Stimulated activated CD4-positive, alpha-beta T cell treated with anti-CD3 and anti-CD28 coated beads, Interleukin-15, amount 100 ng/mL, for 24 hours (primary cell): ENCODE measurements at regions not wholly inside any gene's neighbourhood (a gene's known extent, or its start where the extent isn't known, plus 50 kb on each side); places are given as distances from the start of the nearest gene placed in this dataset.

ENCODE experiments used
- DNase-seq: peaks from one replicate; pipeline ENCODE4 v3.0.0-alpha.2; 2020

DNA sequence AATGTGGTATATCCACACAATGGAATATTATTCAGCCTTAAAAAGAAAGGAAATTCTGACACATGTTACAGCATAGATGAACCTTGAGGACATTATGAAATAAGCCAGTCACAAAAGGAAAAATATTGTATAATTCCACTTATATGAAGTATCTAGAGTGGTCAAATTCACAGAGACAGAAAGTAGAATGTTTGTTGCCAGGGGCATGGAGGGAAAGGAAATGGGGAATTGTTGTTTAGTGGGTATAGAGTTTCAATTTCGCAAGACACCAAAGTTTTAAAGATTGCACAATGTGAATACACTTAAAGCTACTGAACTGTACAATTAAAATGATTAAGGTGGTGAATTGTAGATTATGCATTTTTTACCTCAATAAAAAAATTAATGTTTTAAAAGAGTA lies 92.9 kb downstream of the TXNL1 start:
- DNase-seq: no peak

DNA sequence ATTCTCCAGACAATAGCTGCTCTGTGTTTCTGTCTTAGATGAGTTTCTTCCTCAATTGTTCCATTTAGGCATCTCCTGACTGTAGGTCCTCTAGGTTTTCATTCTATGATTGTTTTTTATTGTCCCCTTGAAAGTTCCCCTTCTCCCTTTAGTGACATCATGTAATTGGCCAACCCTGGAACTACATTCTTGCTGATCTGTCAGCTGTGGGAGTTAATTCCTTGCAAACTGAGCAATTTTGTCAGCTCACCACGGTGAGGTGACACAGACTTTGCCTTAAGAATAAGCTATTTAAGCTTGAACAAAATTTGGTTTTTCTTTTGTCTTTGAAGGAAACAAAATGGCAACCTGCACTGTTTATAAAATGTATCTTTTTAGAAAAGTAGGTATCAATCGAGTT lies 95.9 kb downstream of the TXNL1 start:
- DNase-seq: no peak

DNA sequence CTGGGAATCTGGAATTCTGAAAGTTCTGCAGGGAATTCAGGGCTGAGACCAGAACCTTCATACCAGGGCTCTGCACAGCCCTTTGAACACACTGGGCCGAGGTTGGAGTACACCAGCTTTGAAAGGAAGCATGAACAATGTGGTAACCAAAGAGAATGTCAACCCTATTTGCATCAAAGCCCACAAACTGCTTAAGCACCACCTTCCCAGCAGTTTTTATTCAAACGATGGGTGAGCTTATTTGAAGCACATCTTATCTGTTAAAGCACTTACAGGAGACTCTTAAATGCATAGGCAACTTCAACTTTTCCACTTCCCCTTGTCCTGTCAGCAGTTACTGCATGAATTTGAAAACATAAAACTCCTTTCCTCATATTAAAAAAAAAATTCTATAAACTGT lies 96.6 kb downstream of the TXNL1 start:
- DNase-seq: no peak

GRCh38 chr18:56541340-56541739 lies 97.1 kb downstream of the TXNL1 start:
- no peak for DNase-seq

DNA sequence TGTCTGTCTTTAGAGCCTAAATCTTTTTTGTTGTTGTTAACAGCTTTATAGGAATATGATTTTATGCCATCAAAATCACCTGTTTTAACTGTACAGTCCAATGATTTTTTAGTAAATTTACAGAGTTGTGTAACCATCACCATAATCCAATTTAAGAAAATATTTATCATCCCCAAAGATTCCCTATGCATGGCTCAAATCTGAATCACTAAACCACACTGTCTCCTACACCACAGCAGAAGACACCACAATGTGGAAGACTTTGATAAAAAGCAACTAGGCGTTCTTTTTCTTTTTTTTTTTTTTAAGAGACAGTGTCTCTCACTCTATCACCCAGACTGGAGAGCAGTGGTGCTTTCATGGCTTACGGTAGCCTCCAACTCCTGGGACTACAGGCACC lies 99.6 kb downstream of the TXNL1 start:
- DNase-seq: no peak

DNA sequence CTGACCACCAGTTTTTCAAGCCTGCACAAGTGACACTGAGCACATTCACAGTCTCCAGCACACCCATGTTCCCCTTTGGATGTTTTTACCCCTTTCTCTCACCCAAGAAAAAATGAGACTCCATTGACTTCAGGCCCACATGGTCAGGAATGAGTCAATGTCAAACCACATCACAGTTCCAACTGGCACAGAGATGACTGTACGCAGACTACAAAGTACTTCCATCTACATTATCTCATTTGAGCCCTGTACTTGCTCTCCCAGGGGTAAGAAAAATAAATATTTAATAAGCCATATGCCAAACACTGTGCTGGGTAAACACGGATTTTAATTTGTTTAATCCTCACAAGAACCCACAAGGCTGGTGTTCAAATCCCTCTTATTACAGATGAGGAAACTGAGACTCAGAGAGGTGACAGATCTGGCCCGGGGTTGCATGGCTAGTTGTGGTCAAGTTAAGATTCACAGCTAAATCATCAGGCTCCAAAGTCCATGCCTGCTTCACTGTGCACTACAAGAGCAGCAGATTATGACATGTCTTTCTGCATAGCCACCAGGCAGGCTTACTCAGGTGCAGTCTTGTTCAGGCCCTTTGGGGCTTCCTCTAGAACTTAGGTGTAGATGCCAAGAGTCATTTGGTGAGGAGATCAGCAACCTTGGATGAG lies 106.1 kb downstream of the TXNL1 start:
- peak; percentile 25 for DNase-seq

DNA sequence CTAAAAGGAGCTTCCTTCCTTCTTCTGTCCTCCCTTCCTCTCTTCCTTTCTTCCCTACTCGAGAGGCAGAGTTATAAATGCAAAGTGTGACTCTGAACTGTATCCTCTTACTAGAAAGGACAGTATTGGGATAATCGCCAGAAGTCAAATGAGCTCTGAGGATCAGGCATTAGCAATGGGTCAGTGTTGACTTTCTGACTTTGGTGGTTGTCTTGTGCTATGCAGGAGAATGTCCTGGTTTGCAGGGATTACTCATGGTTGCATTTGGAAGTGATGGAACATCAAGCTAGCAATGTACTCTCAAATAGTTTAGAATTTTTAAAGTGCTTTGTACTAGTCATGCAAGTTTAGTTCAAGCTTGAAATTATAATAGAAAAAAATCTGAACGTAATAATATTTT lies 115.6 kb downstream of the TXNL1 start:
- DNase-seq: no peak

GRCh38 chr18:56521263-56521662 lies 117.1 kb downstream of the TXNL1 start:
- no peak for DNase-seq

GRCh38 chr18:56517761-56518160 lies 120.6 kb downstream of the TXNL1 start:
- DNase-seq: no peak

DNA sequence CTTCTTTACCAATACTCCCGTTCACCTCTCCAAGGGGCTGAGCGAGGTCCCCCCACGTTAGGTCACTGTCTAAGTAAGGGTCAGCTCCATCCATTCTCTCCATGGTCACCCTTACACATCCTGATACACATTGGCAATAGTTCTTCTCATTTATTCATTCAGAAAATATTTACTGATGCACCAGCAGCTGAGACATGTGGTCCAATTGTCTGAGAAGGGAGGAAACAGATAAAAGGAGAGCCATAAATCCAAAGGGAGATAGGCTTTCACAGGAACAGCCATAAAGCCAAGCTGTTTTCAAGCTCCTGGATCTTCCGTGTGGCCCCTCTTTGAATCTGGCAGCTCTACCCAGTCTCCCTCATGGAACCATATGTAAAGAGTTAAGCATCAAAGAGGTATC lies 121.2 kb downstream of the TXNL1 start:
- no peak for DNase-seq

GRCh38 chr18:56516789-56517188 lies 121.6 kb downstream of the TXNL1 start:
- no peak for DNase-seq

DNA sequence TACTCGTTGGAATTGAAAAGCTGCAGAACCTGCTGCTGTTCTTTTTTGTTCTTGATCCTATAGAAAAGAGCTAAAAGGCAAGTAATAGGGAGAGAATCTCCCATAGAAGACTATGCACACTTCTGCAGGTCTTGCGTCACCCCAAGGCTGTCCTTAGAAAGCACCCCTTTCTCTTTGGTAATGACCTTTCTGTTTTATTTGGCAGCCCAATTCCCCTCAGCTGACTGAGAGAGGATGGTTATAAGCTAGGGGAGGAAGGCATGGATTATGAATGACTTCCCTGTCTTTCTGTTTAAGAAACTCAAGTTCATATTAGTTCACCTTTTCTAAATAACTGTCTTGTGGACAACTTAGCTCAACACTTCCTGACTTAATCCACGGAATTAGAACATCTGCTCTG lies 122.9 kb downstream of the TXNL1 start:
- no peak for DNase-seq

DNA sequence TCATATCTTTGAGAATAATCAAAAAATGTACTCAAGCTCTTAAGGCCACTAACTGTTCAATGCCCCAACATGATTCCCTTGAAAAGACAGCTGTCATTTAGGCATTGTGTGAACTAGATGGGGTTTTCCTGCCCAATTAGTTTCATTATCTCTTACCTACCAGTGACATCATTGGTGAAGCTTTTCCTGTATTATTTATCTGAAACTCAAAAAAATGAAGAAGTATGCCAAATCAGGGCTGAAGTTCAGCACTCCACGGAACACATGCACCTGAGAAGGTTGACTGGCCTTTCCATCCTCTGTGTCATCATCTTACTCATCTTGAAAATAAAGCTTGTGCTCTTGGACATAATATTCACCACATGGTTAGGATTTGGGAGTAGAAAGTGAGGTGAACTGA lies 126.4 kb downstream of the TXNL1 start:
- DNase-seq: no peak

- DNase-seq: no peak
Measured at GRCh38 chr18:56510108-56510507, 128.3 kb downstream of the TXNL1 start.

DNA sequence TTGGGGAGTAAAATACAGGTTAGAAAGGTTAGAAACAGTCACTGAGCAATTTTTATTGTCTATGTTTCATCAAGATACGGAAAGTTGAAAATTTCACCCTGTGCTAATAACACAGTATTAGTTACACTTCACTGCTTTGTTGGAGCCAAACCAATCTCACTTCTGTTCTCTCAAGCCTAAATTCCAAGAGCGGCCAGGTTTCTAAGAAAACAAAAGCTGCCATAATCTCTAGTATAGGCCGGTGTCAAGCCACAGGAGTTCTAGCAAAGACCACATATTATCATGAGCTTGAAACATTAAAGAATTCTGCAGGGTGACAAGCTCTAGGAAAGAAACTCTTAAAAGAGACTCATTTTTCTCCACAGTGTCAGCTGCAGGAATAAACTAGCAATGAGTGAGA lies 128.7 kb downstream of the TXNL1 start:
- no peak for DNase-seq

DNA sequence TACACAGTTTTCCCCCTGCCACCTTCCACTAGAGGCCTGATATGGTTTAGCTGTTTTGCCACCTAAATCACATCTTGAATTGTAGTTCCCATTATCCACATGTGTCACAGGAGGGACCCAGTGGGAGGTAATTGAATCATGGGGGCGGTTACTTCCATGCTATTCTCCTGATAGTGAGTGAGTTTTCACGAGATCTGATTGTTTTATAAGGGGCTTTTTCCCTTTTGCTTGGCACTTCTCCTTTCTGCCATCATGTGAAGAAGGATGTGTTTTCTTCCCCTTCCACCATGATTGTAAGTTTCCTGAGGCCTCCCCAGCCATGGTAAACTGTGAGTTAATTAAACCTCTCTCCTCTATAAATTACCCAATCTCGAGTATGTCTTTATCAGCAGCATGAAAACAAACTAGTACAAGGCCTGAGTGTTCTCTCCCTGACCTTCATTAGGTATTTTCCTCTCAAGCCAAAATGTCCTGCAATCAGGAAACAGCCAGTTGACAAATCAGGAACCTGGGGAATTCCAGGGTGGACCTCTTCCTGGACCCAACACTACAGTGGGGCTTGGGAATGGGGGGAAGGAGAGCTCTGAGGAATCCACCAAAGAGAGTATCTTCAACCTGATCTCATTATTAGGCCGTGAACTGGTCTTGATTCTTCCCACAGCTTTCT lies 129.9 kb downstream of the TXNL1 start:
- no peak for DNase-seq

GRCh38 chr18:56505971-56506370 lies 132.4 kb downstream of the TXNL1 start:
- DNase-seq: no peak

- DNase-seq: no peak
Measured at GRCh38 chr18:56505293-56505692, 133.1 kb downstream of the TXNL1 start.

DNA sequence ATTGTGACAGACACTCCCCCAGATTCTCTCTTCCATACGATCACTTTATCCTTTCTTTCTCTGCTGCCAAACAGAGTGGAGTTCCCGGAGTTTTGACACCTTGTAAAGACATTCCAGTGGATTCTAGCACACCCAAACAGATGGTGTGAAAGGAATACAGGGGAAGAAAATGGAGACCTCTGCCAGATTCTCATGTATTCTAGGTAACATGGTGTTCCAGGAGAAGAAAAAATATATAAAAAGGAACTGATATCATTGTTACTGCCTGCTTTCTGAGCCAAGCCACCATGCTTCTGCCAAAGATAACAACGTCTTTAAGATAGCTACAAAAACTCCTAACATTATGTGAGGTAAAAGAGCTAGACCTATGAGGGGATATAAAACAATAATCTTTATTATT lies 136.5 kb downstream of the TXNL1 start:
- no peak for DNase-seq

DNA sequence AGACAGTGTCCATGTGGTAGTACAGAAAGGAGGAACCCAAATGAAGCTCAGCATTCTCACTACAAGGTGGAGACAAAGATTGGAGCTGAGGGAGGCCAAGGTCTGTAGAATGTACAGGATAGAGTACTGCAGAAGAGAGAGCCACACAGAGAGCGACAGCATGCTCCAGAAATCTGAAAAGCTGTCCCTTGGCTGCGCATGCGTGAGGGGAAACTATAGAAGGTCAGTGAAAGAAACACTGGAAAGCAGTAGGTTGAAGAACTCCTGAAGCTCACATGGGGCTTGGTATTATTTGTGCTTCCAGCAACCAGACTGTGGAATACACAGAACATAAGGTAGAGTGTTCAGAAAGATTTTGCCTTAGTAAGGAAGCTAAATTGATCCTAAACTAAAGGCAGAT lies 142.5 kb downstream of the TXNL1 start:
- DNase-seq: no peak

DNA sequence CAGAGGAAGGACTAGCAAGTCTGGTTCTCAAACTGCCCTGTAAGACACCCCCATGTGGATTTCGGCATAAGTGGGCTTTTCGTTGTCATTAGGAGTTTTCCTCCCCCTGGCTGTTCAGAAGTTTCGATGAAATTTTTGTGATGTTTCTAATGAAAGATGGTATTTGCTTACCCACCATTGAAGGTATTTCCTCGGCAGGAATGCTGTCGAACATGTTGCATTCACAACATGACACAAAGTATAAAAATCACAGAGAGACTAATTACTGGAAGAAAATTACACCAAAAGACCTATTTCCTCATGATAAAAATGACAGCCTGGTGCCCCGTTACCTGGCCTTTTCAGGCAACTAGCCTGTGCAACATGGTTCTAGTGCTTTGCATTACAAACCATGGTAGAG lies 144.9 kb downstream of the TXNL1 start:
- no peak for DNase-seq

- no peak for DNase-seq
Measured at GRCh38 chr18:56492136-56492535, 146.3 kb downstream of the TXNL1 start.

- DNase-seq: no peak
Measured at GRCh38 chr18:56490942-56491341, 147.4 kb downstream of the TXNL1 start.

- DNase-seq: no peak
Measured at GRCh38 chr18:56489893-56490292, 148.5 kb downstream of the TXNL1 start.

GRCh38 chr18:56488739-56489138 lies 149.7 kb downstream of the TXNL1 start:
- no peak for DNase-seq
